ENCODE measurements at regions not wholly inside any gene's neighbourhood (a gene's known extent, or its start where the extent isn't known, plus 50 kb on each side); places are given as distances from the start of the nearest gene placed in this dataset.

DNA sequence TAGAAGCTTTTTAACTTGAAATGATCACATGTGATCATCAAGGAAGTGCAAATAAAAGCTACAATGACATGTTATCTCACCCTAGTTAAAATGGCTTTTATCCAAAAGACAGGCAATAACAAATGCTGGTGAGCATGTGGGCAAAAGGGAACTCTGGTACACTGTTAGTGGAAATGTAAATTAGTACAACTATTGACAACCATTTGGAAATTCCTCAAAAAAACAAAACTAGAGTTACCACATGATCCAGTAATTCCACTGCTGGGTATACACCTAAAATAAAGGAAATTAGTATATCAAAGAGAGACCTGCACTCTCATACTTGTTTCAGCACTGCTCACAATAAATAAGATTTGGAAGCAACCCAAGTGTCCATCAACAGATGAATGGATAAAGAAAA, 108.7 kb downstream of the HTR1B start:
- no peak overlapping the region for H3K27ac ChIP-seq
- H3K4me2 ChIP-seq: no peak overlapping the region
- H3K79me2 ChIP-seq (ENCODE audit: insufficient read depth, low read depth): no peaks in the 10 kb centered on the region
- H2AFZ ChIP-seq (ENCODE audit: low read depth): no peak overlapping the region
- no peak overlapping the region for H3K9ac ChIP-seq
- H3K4me3 ChIP-seq (IDR thresholded peaks at IDR 0.05; ENCODE audit: insufficient read depth, low read depth, low read length): no peak overlapping the region
- H3K4me1 ChIP-seq (ENCODE audit: low read depth, poor library complexity, severe bottlenecking): no peaks in the 10 kb centered on the region
- H4K20me1 ChIP-seq (ENCODE audit: insufficient read depth): no peaks in the 10 kb centered on the region
- H3K36me3 ChIP-seq (ENCODE audit: insufficient read depth): no peaks in the 10 kb centered on the region
- TF ChIP-seq, protein P1, sequence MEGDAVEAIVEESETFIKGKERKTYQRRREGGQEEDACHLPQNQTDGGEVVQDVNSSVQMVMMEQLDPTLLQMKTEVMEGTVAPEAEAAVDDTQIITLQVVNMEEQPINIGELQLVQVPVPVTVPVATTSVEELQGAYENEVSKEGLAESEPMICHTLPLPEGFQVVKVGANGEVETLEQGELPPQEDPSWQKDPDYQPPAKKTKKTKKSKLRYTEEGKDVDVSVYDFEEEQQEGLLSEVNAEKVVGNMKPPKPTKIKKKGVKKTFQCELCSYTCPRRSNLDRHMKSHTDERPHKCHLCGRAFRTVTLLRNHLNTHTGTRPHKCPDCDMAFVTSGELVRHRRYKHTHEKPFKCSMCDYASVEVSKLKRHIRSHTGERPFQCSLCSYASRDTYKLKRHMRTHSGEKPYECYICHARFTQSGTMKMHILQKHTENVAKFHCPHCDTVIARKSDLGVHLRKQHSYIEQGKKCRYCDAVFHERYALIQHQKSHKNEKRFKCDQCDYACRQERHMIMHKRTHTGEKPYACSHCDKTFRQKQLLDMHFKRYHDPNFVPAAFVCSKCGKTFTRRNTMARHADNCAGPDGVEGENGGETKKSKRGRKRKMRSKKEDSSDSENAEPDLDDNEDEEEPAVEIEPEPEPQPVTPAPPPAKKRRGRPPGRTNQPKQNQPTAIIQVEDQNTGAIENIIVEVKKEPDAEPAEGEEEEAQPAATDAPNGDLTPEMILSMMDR (conservative IDR thresholded peaks at IDR 0.05; ENCODE audit: low read depth, low read length): no peak
- no peaks in the 10 kb centered on the region for H3K27me3 ChIP-seq (ENCODE audit: insufficient read depth, low read depth)

DNA sequence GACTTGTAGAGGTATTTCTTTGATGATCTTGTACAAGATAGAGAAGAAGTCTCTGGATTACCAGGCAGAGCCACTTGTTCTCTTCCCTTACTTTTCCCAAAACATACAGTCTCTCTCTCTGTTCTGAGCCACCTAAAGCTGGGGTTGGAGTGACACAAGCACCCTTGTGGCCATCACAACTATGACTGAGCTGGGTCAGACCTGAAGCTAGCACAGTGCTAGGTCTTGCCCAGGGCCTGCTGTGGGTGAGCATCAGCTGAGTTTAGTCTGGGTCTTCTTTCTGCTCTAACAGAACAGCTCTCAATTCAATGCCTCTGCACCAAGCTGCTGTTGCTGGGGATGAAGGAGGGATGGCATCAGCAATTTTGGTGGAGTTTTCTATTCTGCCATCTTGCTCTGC, 110.2 kb downstream of the HTR1B start:
- Histone ChIP-seq H3K36me3 (ENCODE audit: insufficient read depth) (no peaks in the 10 kb centered on the region), H4K20me1 (ENCODE audit: insufficient read depth) (no peaks in the 10 kb centered on the region), H2AFZ (ENCODE audit: low read depth) (no peak overlapping the region), H3K27ac (no peak overlapping the region), H3K4me2 (no peak overlapping the region), H3K4me3 (IDR thresholded peaks at IDR 0.05; ENCODE audit: insufficient read depth, low read depth, low read length) (no peak overlapping the region), H3K79me2 (ENCODE audit: insufficient read depth, low read depth) (no peaks in the 10 kb centered on the region), H3K4me1 (ENCODE audit: low read depth, poor library complexity, severe bottlenecking) (no peaks in the 10 kb centered on the region), H3K27me3 (ENCODE audit: insufficient read depth, low read depth) (no peaks in the 10 kb centered on the region), H3K9ac (no peak overlapping the region)
- TF ChIP-seq, protein P1 (conservative IDR thresholded peaks at IDR 0.05; ENCODE audit: low read depth, low read length): no peak

DNA sequence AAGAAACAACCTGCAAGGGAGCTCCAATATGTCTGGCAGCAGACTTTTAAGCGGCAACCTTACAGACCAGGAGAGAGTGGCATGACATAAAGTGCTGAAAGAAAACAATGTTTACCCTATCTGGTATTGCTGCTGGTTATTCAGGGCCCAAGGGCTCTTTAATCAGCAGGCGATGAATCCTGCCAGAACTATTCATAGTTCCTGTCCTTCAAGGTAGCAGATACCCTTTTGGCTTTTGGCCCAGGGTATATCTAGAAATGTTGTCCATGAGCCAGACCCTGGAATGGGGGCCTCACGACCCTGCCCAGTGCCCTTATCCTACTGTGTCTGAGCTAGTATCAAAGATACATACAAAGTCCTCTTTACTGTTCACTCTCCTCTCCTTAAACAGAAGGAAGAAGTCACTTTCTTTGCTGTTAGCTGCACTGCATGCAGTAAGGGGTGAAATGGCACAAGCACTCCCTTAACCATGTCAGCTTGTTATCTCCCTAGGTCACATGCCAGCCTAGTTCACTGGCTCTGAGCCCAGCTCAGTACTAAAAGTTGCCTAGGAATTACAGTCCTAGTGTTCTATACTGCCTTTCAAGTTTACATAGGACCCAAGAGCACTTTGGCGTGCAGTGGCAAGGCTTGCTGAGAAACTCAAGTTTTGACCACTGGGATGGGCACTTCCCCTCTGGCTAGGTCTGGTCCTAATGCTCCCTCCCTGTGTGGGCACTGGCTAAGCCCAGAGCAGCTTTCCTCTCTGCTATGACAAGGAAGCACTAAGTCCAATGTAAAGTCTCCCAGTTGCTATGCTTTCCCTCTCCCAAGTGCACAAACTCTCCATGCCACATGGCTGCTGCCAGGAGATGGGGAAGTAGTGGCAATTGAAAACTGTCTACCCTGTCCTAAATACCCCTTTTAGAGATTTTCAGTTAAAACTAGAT, 122.0 kb downstream of the HTR1B start:
- Histone ChIP-seq H3K9ac (no peak overlapping the region), H3K79me2 (ENCODE audit: insufficient read depth, low read depth) (no peaks in the 10 kb centered on the region), H4K20me1 (ENCODE audit: insufficient read depth) (no peaks in the 10 kb centered on the region), H3K4me2 (no peak overlapping the region), H3K27ac (no peak overlapping the region), H3K36me3 (ENCODE audit: insufficient read depth) (no peaks in the 10 kb centered on the region), H3K4me3 (IDR thresholded peaks at IDR 0.05; ENCODE audit: insufficient read depth, low read depth, low read length) (no peak overlapping the region), H3K4me1 (ENCODE audit: low read depth, poor library complexity, severe bottlenecking) (no peaks in the 10 kb centered on the region), H3K27me3 (ENCODE audit: insufficient read depth, low read depth) (no peaks in the 10 kb centered on the region), H2AFZ (ENCODE audit: low read depth) (no peak overlapping the region)
- TF ChIP-seq, protein P1 (conservative IDR thresholded peaks at IDR 0.05; ENCODE audit: low read depth, low read length): no peak

DNA sequence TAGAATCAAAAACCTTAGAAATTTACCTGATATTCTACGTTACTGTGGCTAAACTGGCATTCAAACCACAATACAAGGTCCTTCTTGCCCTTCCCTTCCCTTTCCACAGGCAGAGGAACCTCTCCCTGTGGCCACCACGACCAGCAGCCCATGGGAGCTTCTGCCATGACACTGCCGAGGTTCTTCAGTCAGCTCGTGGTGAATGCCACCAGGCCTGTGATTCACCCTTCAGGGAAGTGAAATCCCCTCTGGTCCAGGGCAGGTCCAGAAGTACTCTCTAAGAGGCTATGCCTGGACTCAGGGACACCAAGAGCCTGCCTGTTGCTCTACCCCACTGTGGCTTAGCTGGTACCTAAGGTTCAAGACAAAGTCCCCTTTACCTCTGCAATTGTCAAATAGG, 123.0 kb downstream of the HTR1B start:
- Histone ChIP-seq H3K27me3 (ENCODE audit: insufficient read depth, low read depth) (no peaks in the 10 kb centered on the region), H3K36me3 (ENCODE audit: insufficient read depth) (no peaks in the 10 kb centered on the region), H4K20me1 (ENCODE audit: insufficient read depth) (no peaks in the 10 kb centered on the region), H3K4me2 (no peak overlapping the region), H3K79me2 (ENCODE audit: insufficient read depth, low read depth) (no peaks in the 10 kb centered on the region), H3K4me1 (ENCODE audit: low read depth, poor library complexity, severe bottlenecking) (no peaks in the 10 kb centered on the region), H3K27ac (no peak overlapping the region), H3K4me3 (IDR thresholded peaks at IDR 0.05; ENCODE audit: insufficient read depth, low read depth, low read length) (no peak overlapping the region), H3K9ac (no peak overlapping the region), H2AFZ (ENCODE audit: low read depth) (no peak overlapping the region)
- TF ChIP-seq, protein P1 (conservative IDR thresholded peaks at IDR 0.05; ENCODE audit: low read depth, low read length): no peak
